ENCODE measurements at regions not wholly inside any gene's neighbourhood (a gene's known extent, or its start where the extent isn't known, plus 50 kb on each side); places are given as distances from the start of the nearest gene placed in this dataset.
"Not testable (repeated sequence)": the region's sequence is repeated elsewhere in the genome, so short reads cannot be mapped to it uniquely, and the experiment has no call there.

GRCh38 chr5:72602696-72603685 lies 95.8 kb upstream of the ZNF366 start:
- H3K9me3 Mint-ChIP-seq: no peaks in the 10 kb centered on the region
- H3K27ac Mint-ChIP-seq: no peak overlapping the region
- H3K27me3 Mint-ChIP-seq: peaks cover 7% of the 10 kb centered on the region
- DNase-seq: no peak
- no peak overlapping the region for H3K4me3 Mint-ChIP-seq
- no peaks in the 10 kb centered on the region for H3K4me1 Mint-ChIP-seq
- ATAC-seq: no peak

DNA sequence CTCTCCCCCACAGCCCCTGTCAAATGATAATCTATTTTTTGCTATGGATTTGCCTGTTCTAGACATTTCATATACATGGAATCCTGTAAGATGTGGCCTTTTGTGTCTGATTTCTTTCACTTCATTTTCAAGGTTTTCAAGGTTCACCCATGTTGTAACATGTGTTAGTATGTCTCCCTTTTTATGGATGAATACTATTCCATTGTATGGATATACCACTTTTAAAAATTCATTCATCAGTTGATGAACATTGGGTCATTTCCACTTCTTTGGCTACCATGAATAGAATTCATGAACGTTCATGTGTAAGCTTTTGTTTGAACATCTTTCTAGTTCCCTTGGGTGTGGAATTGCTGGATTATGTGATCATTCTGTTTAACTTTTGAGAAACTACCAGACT lies 94.7 kb upstream of the ZNF366 start:
- DNase-seq (no peak), ATAC-seq (no peak)
- peaks cover 7% of the 10 kb centered on the region for H3K27me3 Mint-ChIP-seq
- H3K27ac Mint-ChIP-seq: no peak overlapping the region
- H3K4me1 Mint-ChIP-seq: no peaks in the 10 kb centered on the region
- no peak overlapping the region for H3K4me3 Mint-ChIP-seq
- no peaks in the 10 kb centered on the region for H3K9me3 Mint-ChIP-seq

DNA sequence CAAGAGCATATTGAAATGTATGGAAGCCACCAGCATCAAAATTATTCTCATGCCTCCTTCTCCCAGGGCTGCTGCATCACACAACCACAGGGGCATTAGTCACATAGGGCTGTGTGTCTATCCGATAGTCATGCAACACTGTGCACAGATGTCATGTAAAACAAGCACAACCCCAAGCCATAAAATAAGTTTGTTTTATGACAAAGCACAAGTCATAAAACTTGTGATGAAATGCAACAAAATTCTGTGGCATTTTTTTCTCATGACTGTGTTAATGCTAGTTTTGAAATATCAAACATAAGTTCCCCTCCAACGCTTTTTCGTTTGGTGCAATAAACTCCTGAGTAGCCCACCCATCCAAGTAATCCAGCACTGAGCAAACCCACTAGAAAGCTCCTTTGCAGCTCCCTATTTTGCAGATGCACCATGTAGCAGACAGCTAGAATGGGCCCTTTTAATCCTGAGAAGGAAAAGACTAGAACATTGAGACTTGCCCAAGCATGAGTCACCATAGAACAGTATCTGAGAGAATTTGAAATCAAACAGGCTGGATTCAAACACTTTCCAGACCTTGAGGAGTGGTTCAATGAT lies 93.3 kb upstream of the ZNF366 start:
- Mint-ChIP-seq H3K9me3 (no peaks in the 10 kb centered on the region), H3K4me3 (no peak overlapping the region), H3K27me3 (no peaks in the 10 kb centered on the region), H3K4me1 (no peaks in the 10 kb centered on the region), H3K27ac (no peak overlapping the region)
- DNase-seq (no peak), ATAC-seq (no peak)

- Mint-ChIP-seq H3K4me1 (no peaks in the 10 kb centered on the region), H3K4me3 (no peak overlapping the region), H3K9me3 (no peaks in the 10 kb centered on the region), H3K27ac (no peak overlapping the region), H3K27me3 (no peaks in the 10 kb centered on the region)
- ATAC-seq (no peak), DNase-seq (no peak)
These were observed 92.5 kb upstream of the ZNF366 start for GRCh38 chr5:72599519-72600370.

DNA sequence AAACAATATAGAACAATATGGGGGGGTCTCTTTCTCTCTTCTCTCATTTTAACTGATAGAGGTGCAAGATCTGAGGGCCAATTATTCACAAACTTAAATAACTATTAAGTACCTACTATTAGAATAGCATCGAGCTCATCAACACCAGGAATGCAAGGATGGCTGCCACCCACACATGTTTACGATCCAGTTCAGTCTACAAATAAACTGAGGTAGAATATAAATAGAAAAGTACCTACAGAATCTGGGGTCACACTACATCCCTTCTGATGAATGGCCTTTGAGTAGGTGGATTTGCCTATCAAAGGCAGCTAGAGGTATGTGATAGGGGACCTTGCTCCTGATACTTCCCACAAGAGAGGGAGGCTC lies 91.8 kb upstream of the ZNF366 start:
- DNase-seq (no peak), ATAC-seq (no peak)
- no peaks in the 10 kb centered on the region for H3K4me1 Mint-ChIP-seq
- no peak overlapping the region for H3K4me3 Mint-ChIP-seq
- H3K27me3 Mint-ChIP-seq: no peaks in the 10 kb centered on the region
- no peak overlapping the region for H3K27ac Mint-ChIP-seq
- no peaks in the 10 kb centered on the region for H3K9me3 Mint-ChIP-seq

GRCh38 chr5:72598401-72599064 lies 91.3 kb upstream of the ZNF366 start:
- no peak for ATAC-seq
- Mint-ChIP-seq H3K4me1 (no peaks in the 10 kb centered on the region), H3K27ac (no peak overlapping the region)

GRCh38 chr5:72597456-72597948 lies 90.3 kb upstream of the ZNF366 start:
- Mint-ChIP-seq H3K27ac (no peak overlapping the region), H3K9me3 (no peaks in the 10 kb centered on the region), H3K27me3 (peaks cover 1% of the 10 kb centered on the region), H3K4me3 (no peak overlapping the region), H3K4me1 (no peaks in the 10 kb centered on the region)
- ATAC-seq (no peak), DNase-seq (no peak)

More at GRCh38 chr5:72598401-72599064, 91.3 kb upstream of the ZNF366 start:
- DNase-seq: no peak
- Mint-ChIP-seq H3K9me3 (no peaks in the 10 kb centered on the region), H3K4me3 (no peak overlapping the region), H3K27me3 (no peaks in the 10 kb centered on the region)

DNA sequence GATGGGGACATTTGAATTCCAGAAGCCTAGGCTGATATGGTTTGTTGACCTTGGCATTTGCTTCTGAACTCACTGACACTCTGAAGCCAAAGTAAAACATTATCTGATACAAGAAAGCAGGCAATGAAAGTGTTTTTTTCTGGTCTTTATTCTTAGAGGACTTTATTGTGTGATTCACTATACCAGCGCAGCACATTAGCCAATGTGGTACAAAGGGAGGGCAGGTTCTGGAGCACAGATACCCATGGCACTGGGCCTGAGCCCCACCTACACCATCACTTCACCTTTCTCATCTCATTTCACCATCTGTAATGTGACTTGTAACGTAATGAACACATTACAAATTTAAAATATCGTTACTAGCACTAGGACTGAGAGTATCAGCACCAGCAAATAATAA lies 89.7 kb upstream of the ZNF366 start:
- Mint-ChIP-seq H3K4me3 (no peak overlapping the region), H3K27me3 (peaks cover 7% of the 10 kb centered on the region), H3K4me1 (no peaks in the 10 kb centered on the region), H3K9me3 (no peaks in the 10 kb centered on the region), H3K27ac (no peak overlapping the region)
- DNase-seq (no peak), ATAC-seq (no peak)

- Mint-ChIP-seq H3K4me1 (no peaks in the 10 kb centered on the region), H3K27ac (no peak overlapping the region), H3K9me3 (no peaks in the 10 kb centered on the region), H3K27me3 (peaks cover 21% of the 10 kb centered on the region), H3K4me3 (no peak overlapping the region)
- ATAC-seq (no peak), DNase-seq (no peak)
These were observed 81.4 kb upstream of the ZNF366 start for GRCh38 chr5:72588640-72589039.

GRCh38 chr5:72587661-72588308 lies 80.6 kb upstream of the ZNF366 start:
- H3K4me1 Mint-ChIP-seq: no peaks in the 10 kb centered on the region
- peaks cover 21% of the 10 kb centered on the region for H3K27me3 Mint-ChIP-seq
- H3K9me3 Mint-ChIP-seq: no peaks in the 10 kb centered on the region
- H3K4me3 Mint-ChIP-seq: no peak overlapping the region
- no peak overlapping the region for H3K27ac Mint-ChIP-seq
- DNase-seq: no peak
- ATAC-seq: no peak

GRCh38 chr5:72586788-72587530 lies 79.7 kb upstream of the ZNF366 start:
- no peaks in the 10 kb centered on the region for H3K9me3 Mint-ChIP-seq
- no peaks in the 10 kb centered on the region for H3K4me1 Mint-ChIP-seq
- no peak overlapping the region for H3K4me3 Mint-ChIP-seq
- ATAC-seq: no peak
- DNase-seq: no peak
- peaks cover 14% of the 10 kb centered on the region for H3K27me3 Mint-ChIP-seq
- H3K27ac Mint-ChIP-seq: no peak overlapping the region

DNA sequence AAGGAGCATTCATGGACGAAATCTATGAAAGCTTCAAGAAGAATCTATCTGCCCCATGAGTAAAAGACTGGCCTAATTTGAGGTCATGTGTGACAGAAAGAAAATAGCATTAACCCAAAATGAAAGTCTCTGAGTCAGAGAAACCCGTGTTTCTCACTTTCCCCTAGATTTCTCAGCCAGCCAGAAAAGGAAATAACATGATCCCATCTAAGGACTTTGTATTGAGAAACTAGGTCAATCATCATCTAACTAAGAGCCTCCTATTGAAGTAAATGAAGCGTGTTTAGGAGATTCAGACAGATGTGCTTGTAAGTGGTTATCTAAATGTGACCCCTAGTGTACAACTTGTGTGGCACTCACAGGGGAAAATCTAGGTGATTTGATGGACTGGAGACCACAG lies 77.3 kb upstream of the ZNF366 start:
- Mint-ChIP-seq H3K27ac (no peak overlapping the region), H3K4me1 (no peaks in the 10 kb centered on the region), H3K27me3 (peaks cover 6% of the 10 kb centered on the region), H3K4me3 (no peak overlapping the region), H3K9me3 (peaks cover 0 to 3% of the 10 kb centered on the region in 2 donors)
- no peak for ATAC-seq
- DNase-seq: no peak

DNA sequence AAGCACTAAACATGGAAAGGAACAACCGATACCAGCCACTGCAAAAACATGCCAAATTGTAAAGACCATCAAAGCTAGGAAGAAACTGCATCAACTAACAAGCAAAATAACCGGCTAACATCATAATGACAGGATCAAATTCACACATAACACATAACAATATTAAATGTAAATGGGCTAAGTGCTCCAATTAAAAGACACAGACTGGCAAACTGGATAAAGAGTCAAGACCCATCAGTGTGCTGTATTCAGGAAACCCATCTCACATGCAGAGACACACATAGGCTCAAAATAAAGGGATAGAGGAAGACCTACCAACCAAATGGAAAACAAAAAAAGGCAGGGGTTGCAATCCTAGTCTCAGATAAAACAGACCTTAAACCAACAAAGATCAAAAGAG lies 72.1 kb upstream of the ZNF366 start:
- not testable (repeated sequence) for H3K4me3 Mint-ChIP-seq, H3K4me1 Mint-ChIP-seq, DNase-seq, ATAC-seq, H3K27ac Mint-ChIP-seq
- H3K9me3 Mint-ChIP-seq: peaks cover 6 to 22% of the 10 kb centered on the region in 2 donors
- peaks cover 25% of the 10 kb centered on the region for H3K27me3 Mint-ChIP-seq

GRCh38 chr5:72572236-72572765 lies 65.1 kb upstream of the ZNF366 start:
- H3K9me3 Mint-ChIP-seq: peaks cover 6% of the 10 kb centered on the region in 2 donors
- no peak for DNase-seq
- no peak overlapping the region for H3K4me3 Mint-ChIP-seq
- no peak for ATAC-seq
- no peak overlapping the region for H3K27ac Mint-ChIP-seq
- peaks cover 71% of the 10 kb centered on the region for H3K27me3 Mint-ChIP-seq
- no peaks in the 10 kb centered on the region for H3K4me1 Mint-ChIP-seq

Measured in stimulated activated naive CD8-positive, alpha-beta T cell treated with anti-CD3 and anti-CD28 coated beads, Interleukin-15, amount 100 ng/mL, for 72 hours (primary cell).